Lower leg skin (tissue), 4 donors: ENCODE measurements at regions not wholly inside any gene's neighbourhood (a gene's known extent, or its start where the extent isn't known, plus 50 kb on each side); places are given as distances from the start of the nearest gene placed in this dataset.

ENCODE experiments used
- DNase-seq, 2 donors: peaks; one replicate each; pipeline ENCODE4 v3.0.0-alpha.2; 2019; ENCODE audit warnings: low spot score in 2 of 2
- H3K4me3 ChIP-seq: fragments of 200-600 bp; sonication (generic); 2 replicates; pipeline ENCODE4 v1.5.1; 2017; ENCODE audit warnings: mild to moderate bottlenecking, low read depth; ENCODE audit not compliant: poor library complexity, severe bottlenecking
- CTCF ChIP-seq, 3 donors: fragments of 450-650 bp; IDR thresholded peaks; one replicate each; pipeline ENCODE4 v1.5.1; 2016; ENCODE audit warnings: antibody characterized with exemption in 3 of 3, mild to moderate bottlenecking in 3 of 3, moderate library complexity in 2 of 3
- POLR2A ChIP-seq, 2 donors: fragments of 450-650 bp; IDR thresholded peaks; one replicate each; pipeline ENCODE4 v1.6.1; 2016 to 2017; ENCODE audit warnings: antibody characterized with exemption in 2 of 2, mild to moderate bottlenecking in 1 of 2, moderate library complexity in 1 of 2
- WGBS, 2 donors: methylation state at CpG; one replicate each; pipeline ENCODE4 v1.1.5; 2018; 5-methylcytosine and 5-hydroxymethylcytosine counted together
- intact Hi-C: fragments of 100-400 bp; cut with DNase I; formaldehyde crosslinking; loops from one replicate; pipeline ENCODE4 v1.15.0; 2023; ENCODE audit warnings: low total_unique reads

- no peak overlapping the region for H3K4me3 ChIP-seq
- WGBS, 2 donors, result 40 to 51% methylated on average over 2 of the region's 2 CpGs
- TF ChIP-seq POLR2A (IDR thresholded peaks at IDR 0.05), result no peak
- no peak for TF ChIP-seq CTCF (IDR thresholded peaks at IDR 0.05)
- intact Hi-C loops, result no loop called here
- DNase-seq, result no peak
Observed at GRCh38 chrX:43218198-43218597, 437.9 kb upstream of the MAOA start.

GRCh38 chrX:43224496-43224895 is 431.6 kb upstream of the MAOA start:
- intact Hi-C loops, result no loop called here
- TF ChIP-seq CTCF (IDR thresholded peaks at IDR 0.05), result no peak
- no peak overlapping the region for H3K4me3 ChIP-seq

GRCh38 chrX:43225626-43226328 is 430.3 kb upstream of the MAOA start:
- no peak for DNase-seq
- intact Hi-C loops, result no loop called here
- H3K4me3 ChIP-seq, result no peak overlapping the region
- TF ChIP-seq POLR2A (IDR thresholded peaks at IDR 0.05), result no peak
- TF ChIP-seq CTCF (IDR thresholded peaks at IDR 0.05), result no peak
- WGBS, 2 donors, result 86 to 94% methylated on average over 3 of the region's 3 CpGs

More at GRCh38 chrX:43224496-43224895, 431.6 kb upstream of the MAOA start:
- DNase-seq, result no peak

GRCh38 chrX:43238461-43238945 is 417.6 kb upstream of the MAOA start:
- no peak for DNase-seq
- no peak for TF ChIP-seq CTCF (IDR thresholded peaks at IDR 0.05)
- no peak for TF ChIP-seq POLR2A (IDR thresholded peaks at IDR 0.05)
- WGBS, 2 donors, result 47 to 50% methylated on average over 1 of the region's 1 CpG
- H3K4me3 ChIP-seq, result no peak overlapping the region
- intact Hi-C loops, result no loop called here

- intact Hi-C loops, result no loop called here
- no peak overlapping the region for H3K4me3 ChIP-seq
- no peak for DNase-seq
- WGBS, 2 donors, result 78 to 86% methylated on average over 4 of the region's 4 CpGs
- no peak for TF ChIP-seq POLR2A (IDR thresholded peaks at IDR 0.05)
- TF ChIP-seq CTCF (IDR thresholded peaks at IDR 0.05), result no peak
Observed at GRCh38 chrX:43239356-43239755, 416.7 kb upstream of the MAOA start.

- intact Hi-C loops, result no loop called here
- H3K4me3 ChIP-seq, result no peak overlapping the region
- DNase-seq, result no peak
- TF ChIP-seq POLR2A (IDR thresholded peaks at IDR 0.05), result no peak
- TF ChIP-seq CTCF (IDR thresholded peaks at IDR 0.05), result no peak
- 83 to 95% methylated on average over 1 of the region's 1 CpG for WGBS, 2 donors
Observed at GRCh38 chrX:43255596-43255995, 400.5 kb upstream of the MAOA start.
